HG02678 (cell line): ENCODE measurements at regions not wholly inside any gene's neighbourhood (a gene's known extent, or its start where the extent isn't known, plus 50 kb on each side); places are given as distances from the start of the nearest gene placed in this dataset.
"Not testable (repeated sequence)": the region's sequence is repeated elsewhere in the genome, so short reads cannot be mapped to it uniquely, and the experiment has no call there.

Source experiments
- ATAC-seq: cut with Tn5 transposase; IDR thresholded peaks from one replicate; pipeline ENCODE4 v1.9.1; 2021; ENCODE audit warnings: mild to moderate bottlenecking, moderate library complexity; ENCODE audit not compliant: unreplicated experiment

DNA sequence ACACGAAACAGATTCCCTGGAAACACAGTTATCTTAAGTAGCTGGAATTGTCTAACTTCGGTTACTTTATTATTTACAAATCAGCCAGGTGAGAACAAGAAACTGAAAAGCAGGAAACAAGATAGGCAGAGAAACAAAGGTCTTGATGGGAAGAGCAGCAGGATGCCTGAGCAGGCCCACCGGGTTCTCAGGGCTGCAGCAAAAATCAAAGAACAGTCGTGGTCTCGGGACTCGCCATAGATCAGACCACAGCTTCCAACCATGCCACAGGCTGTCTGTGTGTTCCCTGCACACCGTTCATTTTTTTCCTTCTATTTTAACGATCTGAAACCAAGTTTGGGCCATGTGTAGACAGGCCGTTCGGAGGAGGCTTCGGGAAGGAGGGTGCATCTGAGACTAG is 62.7 kb upstream of the SOX11 start:
- not testable (repeated sequence) for ATAC-seq

DNA sequence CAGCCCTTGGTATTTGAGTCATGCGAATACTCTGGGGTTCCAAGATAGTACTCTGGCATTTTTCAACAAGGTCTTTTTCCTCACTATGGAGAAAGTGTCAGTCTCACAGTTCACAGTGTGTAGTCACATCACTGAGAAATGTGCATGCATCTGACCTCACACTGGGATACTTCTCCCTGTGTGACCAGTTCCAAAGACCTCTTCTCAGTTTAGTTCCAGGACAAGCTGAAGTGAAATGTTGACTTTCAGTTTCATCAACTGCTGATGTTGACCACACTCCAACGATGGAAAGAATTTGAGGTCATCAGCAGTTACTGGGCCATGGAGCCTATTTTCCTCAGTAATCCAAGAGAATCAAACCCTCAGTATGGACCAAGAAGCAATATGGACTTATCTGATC is 55.1 kb upstream of the SOX11 start:
- ATAC-seq, result not testable (repeated sequence)
